HL-60 (cell line): ENCODE measurements at regions not wholly inside any gene's neighbourhood (a gene's known extent, or its start where the extent isn't known, plus 50 kb on each side); places are given as distances from the start of the nearest gene placed in this dataset.

Source experiments
- CTCF ChIP-seq: IDR thresholded peaks from one replicate; pipeline ENCODE4 v1.5.1; 2011; ENCODE audit warnings: low read length, control low read depth, inconsistent platforms; ENCODE audit not compliant: insufficient read depth
- GABPA ChIP-seq: IDR thresholded peaks from 2 replicates; pipeline ENCODE4 v1.6.1; 2012; ENCODE audit warnings: low read depth
- POLR2AphosphoS5 ChIP-seq: IDR thresholded peaks from 2 replicates; pipeline ENCODE4 v1.6.1; 2012; ENCODE audit warnings: low read depth
- REST ChIP-seq: IDR thresholded peaks from 2 replicates; pipeline ENCODE4 v1.6.1; 2012; ENCODE audit warnings: low read depth; ENCODE audit not compliant: insufficient replicate concordance

DNA sequence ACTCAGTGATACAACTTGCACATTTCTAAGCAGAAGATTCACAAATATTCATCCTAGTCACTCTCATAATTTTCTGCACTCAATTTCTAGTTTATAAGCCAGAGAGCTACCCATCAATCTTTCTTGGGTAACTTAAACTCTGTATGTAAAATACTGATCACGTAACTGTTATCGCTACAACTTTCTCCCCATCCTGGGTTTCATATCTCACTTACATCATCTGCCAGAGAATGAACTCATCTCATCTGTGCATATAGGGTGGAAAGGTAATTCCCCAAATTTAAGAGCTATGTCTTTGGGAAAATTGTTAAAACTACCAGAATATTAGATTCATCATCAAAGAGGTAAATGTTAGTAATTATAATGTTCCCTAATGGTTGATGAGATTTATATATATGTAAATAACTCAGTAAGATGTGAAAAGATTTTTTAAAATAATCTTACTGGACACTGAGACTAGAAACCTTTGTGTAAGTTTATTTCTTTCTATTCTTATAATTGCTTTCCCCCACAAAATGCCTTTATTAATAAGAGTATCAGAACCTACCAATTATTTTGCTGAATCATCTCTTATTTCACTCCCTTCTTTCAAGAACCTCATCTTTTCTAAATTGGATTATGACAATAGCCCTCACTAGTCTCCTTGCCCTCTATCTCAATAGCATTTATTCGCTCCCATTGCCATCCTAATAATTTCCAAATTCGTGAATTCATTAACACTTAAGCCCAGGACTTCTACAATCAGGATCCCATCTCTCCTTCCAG, 729.0 kb downstream of the EPHA4 start:
- TF ChIP-seq POLR2AphosphoS5 (no peak), CTCF (no peak), GABPA (no peak), REST (no peak)
